ENCODE measurements at regions not wholly inside any gene's neighbourhood (a gene's known extent, or its start where the extent isn't known, plus 50 kb on each side); places are given as distances from the start of the nearest gene placed in this dataset.
A peak's percentile ranks its signal among the peaks of the same experiment; 100 is the strongest.

GRCh38 chr3:102163039-102163817, 271.6 kb upstream of the ZPLD1 start:
- no peaks in the 10 kb centered on the region for H3K9me3 ChIP-seq (ENCODE audit: control insufficient read depth in 2 of 2, low read length in 2 of 2)
- DNase-seq (no peak), ATAC-seq (ENCODE audit: low read depth in 2 of 2) (no peak)
- peaks cover 3% of the 10 kb centered on the region for H3K4me1 ChIP-seq (ENCODE audit: control insufficient read depth, insufficient read depth, low read length, poor library complexity, severe bottlenecking)
- no peak overlapping the region for H3K27ac ChIP-seq (ENCODE audit: insufficient read depth, low read length, poor library complexity, severe bottlenecking)
- H3K27me3 ChIP-seq (ENCODE audit: control insufficient read depth, insufficient read depth, low read length), result no peaks in the 10 kb centered on the region
- no peak overlapping the region for H3K4me3 ChIP-seq (ENCODE audit: low read depth, low read length)
- Mint-ChIP-seq H3K27me3 (no peaks in the 10 kb centered on the region), H3K36me3 (no peaks in the 10 kb centered on the region), H3K4me3 (no peak overlapping the region), H3K9me3 (peaks cover 0 to 1% (median 0%) of the 10 kb centered on the region in 7 donors), H3K27ac (peak overlapping the region; percentile 0 to 22 (median 3)), H3K4me1 (peaks cover 0 to 16% (median 10%) of the 10 kb centered on the region in 4 donors)
- H3K36me3 ChIP-seq (ENCODE audit: control insufficient read depth, insufficient read depth, low read length), result no peaks in the 10 kb centered on the region

GRCh38 chr3:102163818-102164154, 271.0 kb upstream of the ZPLD1 start:
- Histone ChIP-seq H3K4me1 (ENCODE audit: control insufficient read depth, insufficient read depth, low read length, poor library complexity, severe bottlenecking) (peaks cover 3% of the 10 kb centered on the region), H3K27ac (ENCODE audit: insufficient read depth, low read length, poor library complexity, severe bottlenecking) (no peak overlapping the region), H3K4me3 (ENCODE audit: low read depth, low read length) (no peak overlapping the region), H3K27me3 (ENCODE audit: control insufficient read depth, insufficient read depth, low read length) (no peaks in the 10 kb centered on the region), H3K9me3 (ENCODE audit: control insufficient read depth in 2 of 2, low read length in 2 of 2) (no peaks in the 10 kb centered on the region), H3K36me3 (ENCODE audit: control insufficient read depth, insufficient read depth, low read length) (no peaks in the 10 kb centered on the region)
- Mint-ChIP-seq H3K4me1 (peaks cover 5 to 16% (median 12%) of the 10 kb centered on the region in 4 donors), H3K36me3 (no peaks in the 10 kb centered on the region), H3K4me3 (no peak overlapping the region), H3K27ac (no peak overlapping the region), H3K9me3 (peaks cover 0 to 1% (median 0%) of the 10 kb centered on the region in 7 donors), H3K27me3 (no peaks in the 10 kb centered on the region)
- DNase-seq (no peak), ATAC-seq (ENCODE audit: low read depth in 2 of 2) (no peak)

DNA sequence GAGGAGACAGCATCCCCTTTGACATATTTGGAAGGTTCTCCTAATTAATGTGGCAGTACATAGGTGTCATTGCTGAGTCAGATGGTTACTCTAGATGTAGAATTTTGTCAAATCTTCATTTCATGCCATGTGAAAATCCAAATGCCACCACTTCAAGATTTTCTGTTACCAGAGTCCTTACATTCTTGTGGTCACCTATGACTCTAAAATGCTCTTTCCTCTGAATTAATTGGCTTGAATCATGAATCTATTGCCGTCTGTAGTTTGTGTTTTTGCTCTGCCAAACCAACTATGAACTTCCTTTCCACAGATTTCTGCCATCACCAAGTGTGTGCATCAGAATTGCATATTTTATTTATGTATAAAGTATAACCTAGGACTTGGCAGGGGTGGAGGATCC, 269.4 kb upstream of the ZPLD1 start:
- H3K27me3 ChIP-seq (ENCODE audit: control insufficient read depth, insufficient read depth, low read length), result no peaks in the 10 kb centered on the region
- DNase-seq (no peak), ATAC-seq (ENCODE audit: low read depth in 2 of 2) (no peak)
- H3K27me3 Mint-ChIP-seq, result no peaks in the 10 kb centered on the region
- peaks cover 5 to 16% (median 12%) of the 10 kb centered on the region in 4 donors for H3K4me1 Mint-ChIP-seq
- H3K27ac ChIP-seq (ENCODE audit: insufficient read depth, low read length, poor library complexity, severe bottlenecking), result no peak overlapping the region
- peaks cover 3% of the 10 kb centered on the region for H3K4me1 ChIP-seq (ENCODE audit: control insufficient read depth, insufficient read depth, low read length, poor library complexity, severe bottlenecking)
- H3K36me3 ChIP-seq (ENCODE audit: control insufficient read depth, insufficient read depth, low read length), result no peaks in the 10 kb centered on the region
- H3K9me3 ChIP-seq (ENCODE audit: control insufficient read depth in 2 of 2, low read length in 2 of 2), result no peaks in the 10 kb centered on the region
- no peak overlapping the region for H3K27ac Mint-ChIP-seq
- peaks cover 0 to 1% (median 0%) of the 10 kb centered on the region in 7 donors for H3K9me3 Mint-ChIP-seq
- no peaks in the 10 kb centered on the region for H3K36me3 Mint-ChIP-seq
- H3K4me3 Mint-ChIP-seq, result no peak overlapping the region
- no peak overlapping the region for H3K4me3 ChIP-seq (ENCODE audit: low read depth, low read length)

- Histone ChIP-seq H3K27ac (ENCODE audit: insufficient read depth, low read length, poor library complexity, severe bottlenecking) (no peak overlapping the region), H3K4me1 (ENCODE audit: control insufficient read depth, insufficient read depth, low read length, poor library complexity, severe bottlenecking) (no peaks in the 10 kb centered on the region), H3K4me3 (ENCODE audit: low read depth, low read length) (no peak overlapping the region), H3K27me3 (ENCODE audit: control insufficient read depth, insufficient read depth, low read length) (no peaks in the 10 kb centered on the region), H3K36me3 (ENCODE audit: control insufficient read depth, insufficient read depth, low read length) (no peaks in the 10 kb centered on the region), H3K9me3 (ENCODE audit: control insufficient read depth in 2 of 2, low read length in 2 of 2) (no peaks in the 10 kb centered on the region)
- DNase-seq (no peak), ATAC-seq (ENCODE audit: low read depth in 2 of 2) (no peak)
- peaks cover 10% of the 10 kb centered on the region for H3K27me3 Mint-ChIP-seq
- no peak overlapping the region for H3K4me3 Mint-ChIP-seq
- no peak overlapping the region for H3K27ac Mint-ChIP-seq
- H3K36me3 Mint-ChIP-seq, result peaks cover 3% of the 10 kb centered on the region
- peaks cover 0 to 5% (median 3%) of the 10 kb centered on the region in 4 donors for H3K4me1 Mint-ChIP-seq
- no peaks in the 10 kb centered on the region for H3K9me3 Mint-ChIP-seq
These were observed 264.8 kb upstream of the ZPLD1 start for GRCh38 chr3:102169915-102170479.

DNA sequence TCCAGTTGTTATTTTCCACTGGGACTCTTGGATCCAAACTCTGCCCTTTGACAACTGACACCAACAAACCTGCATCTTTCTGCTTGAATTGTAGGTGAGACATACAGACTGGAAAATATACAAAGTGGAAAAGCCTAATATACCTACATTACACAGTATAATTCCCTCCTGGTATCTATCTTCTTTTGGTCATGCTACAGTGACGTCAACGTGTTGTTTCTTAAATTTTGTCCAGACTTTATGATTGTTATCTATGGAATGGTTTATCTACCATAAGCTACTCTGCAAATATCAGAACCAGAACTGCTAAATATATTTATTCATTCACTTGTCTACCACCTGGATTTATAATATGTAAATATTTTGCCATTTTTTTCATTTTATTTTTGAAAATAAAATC, 264.3 kb upstream of the ZPLD1 start:
- no peak overlapping the region for H3K4me3 Mint-ChIP-seq
- no peaks in the 10 kb centered on the region for H3K4me1 ChIP-seq (ENCODE audit: control insufficient read depth, insufficient read depth, low read length, poor library complexity, severe bottlenecking)
- no peak for ATAC-seq (ENCODE audit: low read depth in 2 of 2)
- H3K27me3 Mint-ChIP-seq, result peaks cover 10% of the 10 kb centered on the region
- no peaks in the 10 kb centered on the region for H3K9me3 ChIP-seq (ENCODE audit: control insufficient read depth in 2 of 2, low read length in 2 of 2)
- peaks cover 3% of the 10 kb centered on the region for H3K36me3 Mint-ChIP-seq
- peaks cover 0 to 5% (median 4%) of the 10 kb centered on the region in 4 donors for H3K4me1 Mint-ChIP-seq
- no peak for DNase-seq
- no peaks in the 10 kb centered on the region for H3K27me3 ChIP-seq (ENCODE audit: control insufficient read depth, insufficient read depth, low read length)
- peaks cover 0 to 2% (median 0%) of the 10 kb centered on the region in 7 donors for H3K9me3 Mint-ChIP-seq
- no peak overlapping the region for H3K27ac ChIP-seq (ENCODE audit: insufficient read depth, low read length, poor library complexity, severe bottlenecking)
- H3K36me3 ChIP-seq (ENCODE audit: control insufficient read depth, insufficient read depth, low read length), result no peaks in the 10 kb centered on the region
- no peak overlapping the region for H3K27ac Mint-ChIP-seq
- H3K4me3 ChIP-seq (ENCODE audit: low read depth, low read length), result no peak overlapping the region

- Histone ChIP-seq H3K4me1 (ENCODE audit: control insufficient read depth, insufficient read depth, low read length, poor library complexity, severe bottlenecking) (peaks cover 2% of the 10 kb centered on the region), H3K27ac (ENCODE audit: insufficient read depth, low read length, poor library complexity, severe bottlenecking) (no peak overlapping the region), H3K27me3 (ENCODE audit: control insufficient read depth, insufficient read depth, low read length) (no peaks in the 10 kb centered on the region), H3K9me3 (ENCODE audit: control insufficient read depth in 2 of 2, low read length in 2 of 2) (no peaks in the 10 kb centered on the region), H3K4me3 (ENCODE audit: low read depth, low read length) (no peak overlapping the region), H3K36me3 (ENCODE audit: control insufficient read depth, insufficient read depth, low read length) (no peaks in the 10 kb centered on the region)
- no peak for ATAC-seq (ENCODE audit: low read depth in 2 of 2)
- Mint-ChIP-seq H3K36me3 (peaks cover 3% of the 10 kb centered on the region), H3K27ac (no peak overlapping the region), H3K4me1 (peaks cover 0 to 3% (median 0%) of the 10 kb centered on the region in 4 donors), H3K4me3 (no peak overlapping the region), H3K9me3 (peaks cover 0 to 2% (median 0%) of the 10 kb centered on the region in 7 donors), H3K27me3 (peaks cover 14% of the 10 kb centered on the region)
- no peak for DNase-seq
These were observed 260.5 kb upstream of the ZPLD1 start for GRCh38 chr3:102174312-102174712.

DNA sequence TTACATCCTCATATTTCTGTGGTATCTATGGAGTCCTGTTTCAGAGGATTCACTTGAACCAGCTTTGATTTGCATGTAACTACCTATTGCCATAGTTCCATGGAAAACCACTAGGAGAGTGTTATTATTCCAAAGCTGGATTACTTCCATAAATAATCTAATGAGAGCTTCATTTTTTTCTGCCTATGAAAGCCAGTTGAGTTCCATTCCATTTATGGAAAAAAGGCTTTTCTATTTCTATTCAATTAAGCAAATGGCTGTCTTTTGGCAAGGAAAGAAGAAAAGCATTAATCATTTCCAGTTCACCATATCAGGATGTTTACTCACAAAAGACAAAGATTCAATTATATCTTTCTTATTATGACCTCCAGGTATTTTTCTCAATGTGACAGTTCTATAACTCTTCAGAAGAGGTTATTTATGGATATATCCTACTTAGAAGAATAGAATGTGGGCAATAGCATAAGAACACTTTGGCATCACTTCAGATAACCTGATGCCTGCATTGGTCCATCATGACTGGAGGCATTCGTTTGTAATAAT, 259.9 kb upstream of the ZPLD1 start:
- ATAC-seq (ENCODE audit: low read depth in 2 of 2), result no peak

More for the DNA sequence above, 259.9 kb upstream of the ZPLD1 start:
- Histone ChIP-seq H3K4me1 (ENCODE audit: control insufficient read depth, insufficient read depth, low read length, poor library complexity, severe bottlenecking) (peaks cover 6% of the 10 kb centered on the region), H3K27ac (ENCODE audit: insufficient read depth, low read length, poor library complexity, severe bottlenecking) (no peak overlapping the region), H3K27me3 (ENCODE audit: control insufficient read depth, insufficient read depth, low read length) (no peaks in the 10 kb centered on the region), H3K36me3 (ENCODE audit: control insufficient read depth, insufficient read depth, low read length) (no peaks in the 10 kb centered on the region), H3K9me3 (ENCODE audit: control insufficient read depth in 2 of 2, low read length in 2 of 2) (no peaks in the 10 kb centered on the region), H3K4me3 (ENCODE audit: low read depth, low read length) (no peak overlapping the region)
- Mint-ChIP-seq H3K4me1 (peaks cover 0 to 7% (median 0%) of the 10 kb centered on the region in 4 donors), H3K4me3 (no peak overlapping the region), H3K9me3 (peaks cover 0 to 2% (median 0%) of the 10 kb centered on the region in 7 donors), H3K27me3 (peaks cover 14% of the 10 kb centered on the region), H3K27ac (no peak overlapping the region), H3K36me3 (peaks cover 3% of the 10 kb centered on the region)
- no peak for DNase-seq
